Activated gamma-delta T cell treated with Interleukin-2 at 50 U/mL for 16 hours (primary cell): ENCODE measurements at regions not wholly inside any gene's neighbourhood (a gene's known extent, or its start where the extent isn't known, plus 50 kb on each side); places are given as distances from the start of the nearest gene placed in this dataset.

Experiments used
- DNase-seq: peaks from one replicate; pipeline ENCODE4 v3.0.0-alpha.2; 2020

DNA sequence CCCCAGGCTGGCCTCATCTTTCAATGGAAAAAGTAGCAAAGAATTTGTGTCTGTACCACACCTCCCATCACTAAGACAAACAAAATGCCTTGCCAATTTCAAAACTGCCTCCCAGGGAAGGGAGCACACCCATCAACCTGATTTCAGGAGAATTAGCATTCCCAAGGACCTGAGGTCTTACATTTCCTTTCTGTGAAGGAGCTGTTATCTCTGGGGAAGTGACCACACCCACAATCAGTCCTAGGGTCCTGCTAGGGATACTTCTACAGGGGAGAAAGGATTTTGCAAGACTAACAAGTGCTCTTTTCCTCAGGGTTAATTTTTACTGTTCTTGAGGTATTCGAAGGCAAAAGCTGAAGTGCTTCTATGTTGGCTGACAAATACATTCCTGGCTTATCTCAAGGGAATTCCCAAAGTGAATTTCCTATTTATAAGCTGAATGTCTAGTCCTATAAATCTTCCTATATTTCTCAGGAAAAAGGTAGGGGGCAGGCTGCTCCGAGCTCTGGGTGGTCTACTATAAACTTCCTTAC is 97.4 kb upstream of the ITGA1 start:
- DNase-seq: no peak

DNA sequence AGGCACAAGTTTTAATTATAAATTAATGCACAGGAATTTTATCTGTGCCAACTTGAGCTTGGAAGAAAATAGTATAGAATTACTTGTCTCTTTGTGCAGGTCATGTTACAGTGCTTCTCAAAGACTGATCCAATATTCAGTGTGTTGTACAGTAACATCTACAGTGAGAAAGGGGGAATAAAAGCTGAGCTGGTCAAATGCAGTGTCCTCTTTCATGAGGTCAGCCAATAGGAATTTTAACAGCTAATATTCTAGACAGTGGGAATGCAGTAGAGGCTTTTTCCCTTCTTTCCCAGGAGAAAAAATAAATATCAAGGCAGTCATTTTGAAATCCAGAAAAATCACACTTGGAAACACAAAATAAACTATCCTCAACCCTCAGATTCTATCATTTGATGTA is 95.7 kb upstream of the ITGA1 start:
- no peak for DNase-seq

DNA sequence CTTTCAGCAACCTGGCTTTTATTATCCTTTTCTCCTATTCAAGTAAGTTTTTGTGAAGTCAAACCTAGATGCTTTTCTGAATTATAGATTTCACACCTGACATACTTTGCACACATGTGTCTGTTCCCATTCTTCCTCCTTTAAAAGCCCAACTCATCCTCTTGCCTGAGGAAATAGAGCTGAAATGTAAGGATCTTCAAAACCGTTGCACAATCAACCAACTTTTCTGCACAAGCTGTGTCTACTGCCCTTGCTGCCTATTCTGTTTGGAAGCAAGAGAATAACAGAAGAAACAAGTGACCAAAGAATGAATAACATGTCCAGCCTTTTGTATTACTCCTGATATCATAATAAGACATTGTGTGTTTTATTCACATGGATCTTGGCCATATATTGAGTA is 95.1 kb upstream of the ITGA1 start:
- DNase-seq: no peak

DNA sequence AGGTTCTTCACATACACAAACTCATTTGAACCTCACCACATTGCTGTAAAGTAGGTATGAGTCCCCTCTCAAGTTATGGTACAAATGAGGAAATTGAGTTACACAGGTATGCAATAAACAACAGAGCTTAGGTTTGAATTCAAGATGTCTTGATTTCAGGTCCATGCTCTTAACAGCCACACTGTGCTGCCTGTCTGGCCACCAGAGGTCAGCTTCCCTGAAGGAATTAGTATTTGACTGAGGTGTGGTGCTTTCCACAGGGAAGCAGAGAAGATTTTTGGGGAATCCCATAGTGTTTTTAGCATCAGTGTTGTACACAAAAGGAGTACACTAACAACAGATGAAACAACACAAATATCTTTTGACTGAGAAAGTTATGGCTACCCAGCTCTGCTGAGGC is 94.4 kb upstream of the ITGA1 start:
- DNase-seq: peak; percentile 17

DNA sequence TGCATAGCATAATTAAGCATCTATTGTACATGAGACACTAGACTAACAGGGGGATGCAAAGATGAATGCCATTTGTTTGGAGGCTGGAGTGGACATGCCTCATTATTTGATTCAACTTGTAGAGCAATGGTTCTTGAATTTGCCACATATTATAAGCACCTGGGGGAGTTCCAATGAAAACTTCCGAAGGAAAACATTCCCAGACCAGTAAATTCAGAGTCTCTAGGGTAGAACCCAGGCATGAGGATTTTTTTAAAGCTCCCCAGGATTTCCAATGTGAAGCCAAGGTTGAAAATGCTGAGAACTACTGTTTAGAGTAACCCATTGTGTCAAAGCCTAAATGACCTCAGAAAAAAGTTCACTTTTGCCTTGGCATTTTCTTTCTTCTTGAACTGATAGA is 93.9 kb upstream of the ITGA1 start:
- DNase-seq: no peak

DNA sequence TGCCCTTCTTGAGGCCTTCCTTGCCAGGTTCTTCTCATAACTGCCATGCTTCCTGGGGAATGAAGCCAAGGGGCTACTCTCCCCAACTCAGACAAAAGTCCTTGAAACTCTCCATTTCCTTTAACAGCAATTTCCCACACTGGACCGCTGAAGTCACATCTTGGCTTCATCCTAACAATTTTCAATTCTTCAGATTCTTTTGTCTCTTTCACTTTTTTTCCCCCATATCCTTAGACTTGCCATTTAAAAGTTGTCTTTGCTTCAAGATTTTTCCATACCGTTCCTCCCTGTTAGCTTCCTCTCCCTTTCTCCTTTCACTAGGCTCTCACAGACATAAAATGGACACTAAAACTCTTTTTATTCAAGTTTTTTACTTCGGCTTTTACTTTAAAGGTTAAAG is 93.1 kb upstream of the ITGA1 start:
- no peak for DNase-seq

DNA sequence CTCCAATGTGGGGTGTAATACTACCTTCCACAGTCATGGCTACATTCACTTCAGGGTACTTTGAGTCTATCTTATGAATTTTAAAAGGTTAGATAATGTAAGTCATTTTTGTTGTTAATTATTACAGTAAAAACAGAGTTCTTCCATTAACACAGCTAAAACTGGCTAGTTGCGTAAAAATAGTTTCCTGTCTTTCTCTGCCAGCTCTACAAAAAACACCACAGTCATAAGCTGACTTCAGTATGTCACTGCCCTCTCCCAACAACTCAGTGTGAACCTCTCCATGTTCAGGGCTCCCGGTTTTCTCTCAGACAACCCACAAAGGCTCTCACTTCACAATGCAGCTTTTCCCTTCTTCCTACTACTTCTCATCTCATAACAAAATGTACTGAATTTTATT is 84.8 kb upstream of the ITGA1 start:
- no peak for DNase-seq

DNA sequence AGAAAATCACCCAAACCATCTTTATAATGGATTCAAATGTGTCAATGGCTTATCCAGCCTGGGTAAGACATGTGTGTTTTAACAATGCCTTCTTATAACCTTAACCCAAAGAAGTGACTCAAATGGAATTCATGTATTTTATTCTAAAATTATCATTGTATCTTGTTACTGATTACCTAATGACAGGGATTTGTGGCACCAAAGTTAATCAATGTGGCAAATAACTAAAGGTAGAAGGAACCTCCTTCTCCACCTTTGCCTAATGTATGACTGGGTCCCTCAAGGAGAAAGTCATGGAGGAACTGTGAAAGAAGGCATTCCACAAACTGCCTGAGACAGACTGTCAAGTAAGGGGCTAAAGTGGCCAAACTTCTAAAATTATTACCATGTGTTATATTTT is 84.4 kb upstream of the ITGA1 start:
- DNase-seq: no peak

DNA sequence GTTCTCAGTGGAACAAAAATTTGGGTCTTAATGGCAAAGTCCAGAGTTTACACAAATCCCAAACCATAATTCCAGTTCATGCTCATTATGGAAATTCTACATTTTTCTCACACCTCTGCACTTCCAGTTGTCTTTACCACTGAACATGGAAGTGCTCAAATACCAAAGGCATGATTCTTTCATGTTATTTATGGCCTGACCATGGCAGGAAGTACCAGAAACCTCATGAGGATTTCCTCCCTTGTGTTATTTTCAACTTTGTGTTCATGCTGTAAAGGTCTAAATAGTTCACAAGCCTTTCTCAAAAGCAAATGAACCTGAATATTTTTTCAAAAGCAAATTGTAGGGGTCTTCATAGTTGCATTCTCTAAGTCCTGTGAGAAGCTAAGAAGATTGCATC is 82.0 kb upstream of the ITGA1 start:
- no peak for DNase-seq

DNA sequence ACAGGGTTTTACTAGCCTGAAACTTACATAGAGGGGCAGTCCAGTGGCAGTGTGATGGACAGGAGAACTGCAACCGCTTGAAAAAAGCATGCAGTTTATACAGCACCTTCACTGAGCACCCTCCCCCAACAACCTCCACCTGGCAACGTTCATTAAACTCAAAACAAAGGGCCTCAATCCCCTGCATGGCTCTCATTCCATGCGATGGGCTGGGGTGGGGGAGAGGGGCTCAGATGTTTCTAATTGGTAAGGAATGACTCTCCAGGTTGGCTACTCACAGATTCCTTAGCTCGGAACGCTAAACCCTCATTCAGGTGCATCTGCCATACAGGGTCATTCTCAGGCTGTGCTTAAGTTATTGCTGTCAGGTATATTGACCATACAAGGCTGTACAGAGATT is 80.9 kb upstream of the ITGA1 start:
- DNase-seq: no peak

DNA sequence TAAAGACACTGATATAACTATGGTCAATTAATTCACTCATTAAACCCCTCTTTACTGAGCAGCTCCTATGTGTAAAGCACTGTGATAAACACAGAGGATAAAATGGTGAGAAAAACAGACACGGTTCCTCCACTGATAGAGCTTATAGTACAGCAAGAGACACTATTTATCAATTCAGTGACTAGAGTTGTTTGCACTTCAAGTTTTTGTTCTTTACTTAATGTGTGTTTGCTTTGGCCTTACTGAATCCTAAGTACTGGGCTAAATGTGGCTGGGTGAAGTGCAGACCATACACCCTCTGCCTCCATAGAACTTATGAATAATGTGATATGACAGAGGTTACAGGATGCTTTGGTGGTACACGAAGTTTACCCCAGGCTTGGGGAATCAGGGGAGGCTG is 80.1 kb upstream of the ITGA1 start:
- DNase-seq: no peak

DNA sequence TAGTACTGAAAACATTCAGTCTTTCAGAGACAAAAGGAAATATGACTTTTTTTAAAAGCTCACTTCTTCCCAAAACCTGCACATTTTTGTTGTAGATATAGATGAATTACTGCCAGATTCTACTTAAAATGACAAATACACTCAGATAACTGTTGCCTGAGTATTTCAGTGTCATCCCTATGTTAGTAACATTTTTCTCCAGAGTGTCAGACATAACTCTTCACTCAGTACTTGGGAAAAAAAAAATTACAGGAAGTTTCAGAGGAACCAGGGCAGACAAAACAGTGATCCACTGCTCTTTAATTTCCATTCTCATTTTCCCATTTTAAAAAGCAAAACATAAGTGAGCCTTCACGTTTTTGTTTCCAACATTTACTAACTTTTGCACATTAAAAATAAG is 79.3 kb upstream of the ITGA1 start:
- DNase-seq: no peak

DNA sequence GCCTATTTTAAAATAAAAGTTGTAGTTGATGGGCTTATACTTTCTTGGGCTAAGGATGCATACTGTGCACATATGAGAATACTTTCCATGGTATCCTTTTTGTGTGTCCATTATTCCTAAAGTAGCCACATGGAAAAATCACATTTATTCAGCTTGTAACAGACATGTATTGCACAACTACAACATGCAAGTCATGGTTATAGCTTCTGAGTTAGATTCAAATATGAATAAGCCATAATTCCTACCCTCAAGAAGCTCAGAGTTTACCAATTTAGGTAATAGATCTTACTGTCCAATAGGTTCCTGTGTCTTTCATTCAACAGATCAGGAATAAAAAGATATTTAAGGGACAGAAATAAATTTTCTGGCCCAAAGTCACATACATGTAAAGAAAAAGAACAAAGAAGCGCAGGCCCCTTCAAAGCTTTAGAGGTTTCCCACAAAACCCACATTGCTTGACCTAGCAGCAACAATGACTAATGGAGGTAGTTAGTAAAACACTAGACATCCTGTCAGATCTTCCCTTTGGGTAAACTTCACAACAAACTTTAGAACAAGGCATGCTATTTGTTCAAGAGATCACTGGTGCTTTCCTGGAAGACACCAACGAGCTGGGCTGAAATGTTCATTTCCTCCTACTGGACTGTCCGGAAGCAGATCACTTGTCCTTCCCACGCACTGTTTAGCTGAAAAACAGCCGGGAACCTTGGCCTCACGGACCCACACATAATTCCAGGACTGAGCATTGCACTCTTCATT is 78.4 kb upstream of the ITGA1 start:
- peak; percentile 22 for DNase-seq

DNA sequence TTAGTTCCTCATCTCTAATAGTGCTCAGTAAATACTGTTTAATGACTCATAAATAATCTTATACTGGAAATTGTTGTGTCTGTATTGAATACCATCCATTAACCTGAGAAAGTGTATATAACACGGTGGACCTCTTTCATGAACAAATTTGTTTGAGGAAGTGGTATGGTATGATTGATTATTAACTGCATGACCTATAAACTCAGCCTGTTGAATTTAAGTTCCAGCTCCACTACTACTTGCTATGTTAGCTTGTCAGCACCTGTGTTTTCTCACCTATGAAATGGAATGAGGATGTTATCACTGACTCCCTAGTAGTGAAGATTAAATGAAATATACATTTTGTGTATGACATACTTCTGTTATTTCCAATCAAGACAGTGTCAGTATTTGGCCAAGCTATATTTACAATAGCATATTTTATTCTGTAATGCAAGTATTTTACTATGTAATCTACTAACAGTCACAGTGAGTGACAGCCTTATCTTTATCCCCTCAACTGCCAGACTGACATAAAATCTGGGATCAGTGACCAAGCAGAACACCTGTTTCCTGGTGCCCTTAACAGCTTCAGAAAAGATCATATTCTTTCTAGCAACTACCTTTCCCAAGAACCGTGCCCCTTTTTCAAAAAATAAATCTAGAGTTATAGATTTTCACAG is 77.3 kb upstream of the ITGA1 start:
- DNase-seq: no peak

DNA sequence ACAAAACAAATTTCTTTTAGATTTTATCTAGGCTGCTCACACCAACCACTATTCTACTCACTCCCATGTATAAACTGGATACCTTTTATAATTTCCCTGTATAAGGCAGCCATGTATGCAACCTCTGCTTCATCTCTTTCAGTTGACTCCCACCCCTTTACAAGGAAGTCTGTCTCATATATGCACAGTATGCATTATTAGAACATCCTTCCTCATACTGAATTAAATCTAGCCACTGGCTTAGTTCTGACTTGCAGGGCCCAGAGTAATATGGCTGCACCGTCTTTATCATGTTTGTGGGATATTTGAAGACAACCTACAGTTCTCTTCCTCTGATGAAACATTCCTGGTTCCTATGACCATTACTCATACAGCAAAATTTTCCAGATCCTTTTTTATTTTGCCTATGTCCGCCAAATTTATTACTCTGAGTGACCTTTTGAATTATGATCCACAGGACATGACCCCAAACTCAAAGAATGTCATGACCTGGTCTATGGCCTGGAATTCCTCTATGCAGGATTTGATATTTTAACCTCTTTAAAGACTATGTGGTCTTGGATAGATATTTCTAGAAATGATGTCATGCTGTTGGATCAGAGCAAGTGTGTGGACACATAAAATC is 76.6 kb upstream of the ITGA1 start:
- DNase-seq: no peak

DNA sequence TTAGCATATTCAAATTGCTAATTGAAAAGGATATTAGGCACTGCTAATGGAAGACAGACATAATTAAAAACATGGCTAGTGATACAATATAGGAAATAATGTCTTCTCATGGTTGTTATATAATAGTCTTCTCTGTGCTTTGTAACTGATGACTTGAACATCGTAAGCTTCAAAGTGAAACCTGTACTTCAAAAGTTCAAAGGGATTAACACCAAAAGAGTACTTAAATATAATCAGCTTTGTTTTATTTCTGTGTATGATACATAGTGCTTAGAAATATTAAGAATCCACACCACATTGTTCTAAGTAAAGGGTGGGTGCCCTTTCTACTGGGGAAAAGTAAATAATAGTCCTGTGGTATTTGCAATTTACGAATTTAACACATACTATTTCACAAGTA is 75.4 kb upstream of the ITGA1 start:
- DNase-seq: no peak

DNA sequence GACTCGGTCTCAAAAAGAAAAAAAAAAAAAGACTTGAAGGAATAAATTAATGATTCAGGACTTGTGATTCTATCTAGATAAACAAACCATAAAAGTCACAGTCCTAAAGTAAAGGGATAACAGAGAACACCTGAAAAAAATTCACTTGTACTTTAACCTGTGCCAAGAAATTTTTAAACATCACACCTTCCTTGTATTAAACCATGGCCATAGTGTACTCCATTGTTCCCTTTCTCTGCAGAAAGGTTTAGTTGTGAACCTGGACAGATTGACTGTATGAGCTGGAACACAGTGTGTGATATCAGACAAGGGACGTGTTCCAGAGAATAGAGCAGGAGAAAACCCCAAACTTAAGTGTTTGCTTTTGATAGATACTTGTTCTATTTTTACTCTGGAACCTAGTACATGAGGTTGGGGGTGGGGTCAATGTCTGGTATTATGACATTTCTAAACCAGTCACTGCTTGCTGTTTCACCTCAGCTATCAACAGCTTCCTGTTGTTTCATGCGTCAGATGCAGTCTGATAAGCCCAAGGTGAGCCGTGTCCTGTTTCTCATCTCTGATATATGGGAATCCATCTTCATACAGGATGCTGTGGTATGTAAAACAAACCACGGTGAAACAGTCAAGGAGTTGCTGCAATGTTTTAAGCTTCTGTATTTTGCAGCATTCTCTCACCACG is 62.5 kb upstream of the ITGA1 start:
- DNase-seq: peak; percentile 65

DNA sequence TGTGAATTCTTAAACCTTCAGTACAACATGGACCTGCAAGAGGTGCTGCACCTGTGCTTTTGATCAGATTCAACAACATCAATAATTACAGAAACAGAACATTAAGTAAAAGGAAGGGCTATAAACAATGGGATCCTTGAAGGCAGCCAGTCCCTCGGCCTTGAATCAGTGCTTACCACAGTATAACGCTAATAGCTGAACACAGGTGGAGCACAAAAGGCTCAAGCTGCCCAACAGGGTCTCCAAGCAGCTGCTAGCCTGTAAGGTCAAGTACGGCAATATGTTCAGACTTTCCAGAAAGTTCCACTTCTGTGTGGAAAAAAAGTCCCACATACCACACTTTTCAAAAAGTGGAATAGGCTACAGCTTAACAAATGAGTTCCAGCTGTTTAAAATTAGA is 61.9 kb upstream of the ITGA1 start:
- no peak for DNase-seq

DNA sequence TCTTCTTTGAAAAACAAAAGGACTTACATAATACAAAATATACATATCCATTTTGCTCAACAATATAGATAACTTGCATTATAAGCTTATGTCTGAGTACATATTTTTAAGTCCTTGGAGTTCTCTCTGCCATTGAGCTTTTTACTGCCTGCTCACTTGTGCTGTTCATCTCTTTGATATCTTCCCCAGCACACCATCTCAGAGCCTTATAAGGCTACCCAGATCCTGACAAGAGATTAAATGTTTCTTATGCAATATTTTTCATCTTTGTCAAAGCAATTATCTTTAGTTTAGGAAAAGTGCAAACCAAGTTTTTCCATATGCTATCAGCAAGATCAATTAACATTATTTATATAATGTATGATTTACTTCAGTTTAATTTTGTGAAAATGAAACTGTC is 60.7 kb upstream of the ITGA1 start:
- no peak for DNase-seq

DNA sequence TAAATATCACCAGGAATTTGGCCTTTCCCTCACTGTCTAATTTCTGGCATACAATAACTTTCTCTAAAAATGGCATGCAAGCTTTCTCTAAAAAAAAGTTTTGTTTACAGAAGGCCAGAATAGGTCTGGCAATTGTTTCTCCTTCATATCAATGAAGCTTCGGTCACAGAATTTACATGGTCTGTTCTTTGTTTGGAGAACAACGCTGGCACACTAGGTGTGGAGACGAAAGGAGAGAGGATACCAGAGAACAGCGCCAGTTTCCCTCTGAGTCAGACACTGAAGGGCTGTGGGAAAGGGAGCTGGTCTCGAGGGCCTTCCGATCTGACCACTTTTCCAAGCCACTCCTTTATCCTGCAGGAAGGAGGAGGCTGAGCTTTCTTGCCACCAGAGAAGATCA is 60.1 kb upstream of the ITGA1 start:
- DNase-seq: no peak

DNA sequence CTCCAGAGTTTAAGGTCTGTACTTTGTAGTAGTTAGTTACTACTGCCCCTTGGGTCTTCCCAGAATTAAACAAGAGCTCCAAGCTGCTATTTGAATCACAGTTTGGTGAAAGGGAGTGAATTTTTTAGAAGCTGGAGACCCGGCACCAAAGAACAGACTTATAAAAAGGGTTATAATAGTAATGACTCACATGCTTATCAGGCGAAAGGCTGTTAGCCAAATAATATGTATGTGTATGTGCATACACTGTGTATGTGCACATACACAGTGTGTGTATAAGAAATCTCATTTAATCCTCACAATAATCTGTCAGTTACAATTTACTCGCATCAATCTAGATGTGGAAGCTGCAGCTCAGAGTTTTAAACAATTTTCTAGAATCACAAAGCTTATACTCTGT is 59.5 kb upstream of the ITGA1 start:
- DNase-seq: no peak

DNA sequence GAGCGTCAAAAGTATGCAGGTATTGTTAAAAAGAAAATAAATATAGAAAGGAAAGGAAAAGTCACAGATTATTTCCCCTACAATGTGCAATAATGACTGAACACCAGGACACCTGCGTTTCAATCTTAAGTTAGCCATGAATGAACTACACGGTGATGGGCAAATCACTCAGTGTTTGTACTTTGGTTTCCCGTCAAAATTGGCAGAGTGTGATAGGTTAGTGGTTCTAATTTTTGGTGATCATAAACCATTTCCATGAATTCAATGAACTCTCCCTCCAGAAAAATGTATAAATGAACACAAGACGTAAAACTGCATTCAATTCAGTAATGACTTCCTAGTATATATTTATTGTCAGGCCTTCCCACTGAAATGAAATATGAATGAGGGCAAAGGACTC is 59.0 kb upstream of the ITGA1 start:
- no peak for DNase-seq

DNA sequence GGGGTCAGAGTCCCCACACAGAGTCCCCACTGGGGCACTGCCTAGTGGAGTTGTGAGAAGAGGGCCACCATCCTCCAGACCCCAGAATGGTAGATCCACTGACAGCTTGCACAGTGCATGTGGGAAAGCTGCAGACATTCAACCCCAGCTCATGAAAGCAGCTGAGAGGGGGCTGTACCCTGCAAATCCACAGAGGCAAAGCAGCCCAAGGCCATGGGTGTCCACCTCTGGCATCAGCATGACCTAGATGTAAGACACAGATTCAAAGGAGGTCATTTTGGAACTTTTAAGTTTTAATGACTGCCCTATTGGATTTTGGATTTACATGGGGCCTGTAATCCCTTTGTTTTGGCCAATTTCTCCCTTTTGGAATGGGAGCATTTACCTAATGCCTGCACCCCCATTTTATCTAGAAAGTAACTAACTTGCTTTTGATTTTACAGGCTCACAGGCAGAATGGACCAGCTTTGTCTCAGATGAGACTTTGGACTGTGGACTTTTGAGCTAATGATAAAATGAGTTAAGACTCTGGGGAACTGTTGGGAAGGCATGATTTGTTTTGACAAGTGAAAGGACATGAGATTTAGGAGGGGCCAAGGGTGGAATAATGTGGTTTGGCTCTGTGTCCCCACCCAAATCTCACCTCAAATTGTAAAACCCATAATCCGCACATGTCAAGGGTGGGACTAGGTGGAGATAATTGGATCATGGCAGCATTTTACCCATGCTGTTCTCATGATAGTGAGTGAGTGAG is 56.3 kb upstream of the ITGA1 start:
- no peak for DNase-seq
